Right atrium auricular region (tissue), 2 donors: ENCODE measurements at regions not wholly inside any gene's neighbourhood (a gene's known extent, or its start where the extent isn't known, plus 50 kb on each side); places are given as distances from the start of the nearest gene placed in this dataset.

Experiments used
- DNase-seq: peaks from one replicate; pipeline ENCODE4 v3.0.0-alpha.2; 2019; ENCODE audit warnings: low spot score
- H3K27ac ChIP-seq, 2 donors: fragments of 200-600 bp; sonication (generic); 1 replicate in 1 of 2; 2 replicates in 1 of 2; pipeline ENCODE4 v1.5.1; 2016 to 2019
- H3K27me3 ChIP-seq, 2 donors: fragments of 200-600 bp; sonication (generic); one replicate each; pipeline versions ENCODE4 v1.5.1 to v1.6.0; 2017 to 2019
- H3K36me3 ChIP-seq: fragments of 200-600 bp; sonication (generic); one replicate; pipeline ENCODE4 v1.5.1; 2016
- H3K4me1 ChIP-seq, 2 donors: fragments of 200-600 bp; sonication (generic); one replicate each; pipeline versions ENCODE4 v1.5.1 to v1.6.0; 2017 to 2019
- H3K4me3 ChIP-seq, 2 donors: fragments of 200-600 bp; sonication (generic); 1 replicate in 1 of 2; 2 replicates in 1 of 2; pipeline ENCODE4 v1.5.1; 2017 to 2019; ENCODE audit warnings: mild to moderate bottlenecking in 1 of 2, moderate library complexity in 1 of 2
- H3K9me3 ChIP-seq, 2 donors: fragments of 200-600 bp; sonication (generic); one replicate each; pipeline ENCODE4 v1.5.1; 2019
- CTCF ChIP-seq, 2 donors: fragments of 200-600 bp; sonication (generic); IDR thresholded peaks; one replicate each; pipeline ENCODE4 v1.5.1; 2019; ENCODE audit warnings: antibody characterized with exemption in 2 of 2

GRCh38 chr9:75483636-75484035 lies 395.3 kb downstream of the OSTF1 start:
- no peaks in the 10 kb centered on the region for H3K4me1 ChIP-seq
- no peaks in the 10 kb centered on the region for H3K27me3 ChIP-seq
- no peaks in the 10 kb centered on the region for H3K36me3 ChIP-seq
- TF ChIP-seq CTCF (IDR thresholded peaks at IDR 0.05): no peak
- H3K27ac ChIP-seq: no peak overlapping the region
- no peak overlapping the region for H3K4me3 ChIP-seq
- no peaks in the 10 kb centered on the region for H3K9me3 ChIP-seq
- DNase-seq: no peak

DNA sequence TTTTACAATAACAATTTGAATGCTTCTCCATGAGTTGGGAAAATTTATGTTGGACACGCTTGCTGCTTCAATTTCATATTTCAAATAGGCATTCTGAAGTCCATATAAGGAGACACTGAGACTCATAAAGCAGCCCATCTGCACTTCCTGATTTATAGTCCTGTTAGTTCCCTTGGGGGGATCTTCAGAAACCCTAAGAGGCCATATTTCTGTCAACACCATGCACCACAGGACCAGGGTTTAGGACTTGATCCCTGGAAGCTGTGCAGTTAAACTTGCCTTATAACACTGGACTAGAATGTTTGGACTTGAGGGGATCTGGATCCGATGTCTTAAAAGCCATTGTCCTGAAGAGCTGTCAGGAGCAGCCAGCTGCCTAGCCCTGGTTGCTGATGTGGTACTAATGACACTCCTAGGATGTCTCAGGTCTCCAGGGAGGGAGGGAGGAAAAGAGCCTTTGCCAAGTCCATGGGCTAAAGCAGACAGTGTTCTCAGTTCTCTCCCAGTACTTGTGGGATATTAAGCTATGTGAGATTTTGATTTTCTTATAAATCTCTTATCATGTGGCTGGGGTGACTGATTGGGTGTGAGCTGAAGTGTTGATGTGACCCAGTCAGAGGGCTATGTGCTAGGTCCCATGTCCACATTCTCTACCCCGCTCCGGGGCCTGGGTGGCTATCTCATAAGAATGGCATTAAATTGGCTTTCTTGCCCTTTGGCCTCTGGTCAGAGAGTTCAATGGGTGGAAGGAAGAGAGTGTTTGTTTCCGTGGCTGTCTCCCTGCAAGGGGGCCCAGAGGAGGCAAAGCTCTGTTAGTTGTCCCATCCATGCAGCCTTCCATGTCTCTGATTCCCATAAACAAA lies 399.8 kb downstream of the OSTF1 start:
- TF ChIP-seq CTCF (IDR thresholded peaks at IDR 0.05): no peak
- no peaks in the 10 kb centered on the region for H3K4me1 ChIP-seq
- DNase-seq: no peak
- no peak overlapping the region for H3K4me3 ChIP-seq
- H3K36me3 ChIP-seq: no peaks in the 10 kb centered on the region
- H3K27me3 ChIP-seq: no peaks in the 10 kb centered on the region
- no peaks in the 10 kb centered on the region for H3K9me3 ChIP-seq
- no peak overlapping the region for H3K27ac ChIP-seq

DNA sequence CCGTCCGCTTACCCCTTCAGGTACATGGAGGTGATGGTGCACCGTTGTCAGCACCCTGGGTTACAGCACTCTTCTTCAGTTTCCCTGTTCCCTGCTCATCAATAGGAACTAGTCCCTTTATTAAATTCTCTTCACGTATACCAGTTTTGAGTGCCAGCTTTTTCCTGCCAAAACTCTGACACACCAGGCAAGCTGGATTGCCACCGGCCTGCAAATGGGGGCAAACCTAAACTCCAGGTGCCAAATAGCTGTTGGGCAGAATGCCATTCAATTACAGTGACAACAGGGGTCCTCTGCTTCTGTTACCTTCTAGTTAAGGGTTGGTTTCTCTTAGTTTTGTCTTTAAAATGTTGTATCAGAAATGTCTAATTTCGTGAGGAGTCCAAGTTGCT lies 400.4 kb downstream of the OSTF1 start:
- H3K27ac ChIP-seq: no peak overlapping the region
- H3K9me3 ChIP-seq: no peaks in the 10 kb centered on the region
- no peaks in the 10 kb centered on the region for H3K27me3 ChIP-seq
- no peak overlapping the region for H3K4me3 ChIP-seq
- no peaks in the 10 kb centered on the region for H3K36me3 ChIP-seq
- no peaks in the 10 kb centered on the region for H3K4me1 ChIP-seq
- no peak for DNase-seq
- no peak for TF ChIP-seq CTCF (IDR thresholded peaks at IDR 0.05)

GRCh38 chr9:75490326-75490725 lies 400.1 kb upstream of the PCSK5 start:
- no peak overlapping the region for H3K27ac ChIP-seq
- no peaks in the 10 kb centered on the region for H3K36me3 ChIP-seq
- no peak overlapping the region for H3K4me3 ChIP-seq
- no peaks in the 10 kb centered on the region for H3K4me1 ChIP-seq
- TF ChIP-seq CTCF (IDR thresholded peaks at IDR 0.05): no peak
- H3K9me3 ChIP-seq: no peaks in the 10 kb centered on the region
- no peaks in the 10 kb centered on the region for H3K27me3 ChIP-seq
- no peak for DNase-seq

DNA sequence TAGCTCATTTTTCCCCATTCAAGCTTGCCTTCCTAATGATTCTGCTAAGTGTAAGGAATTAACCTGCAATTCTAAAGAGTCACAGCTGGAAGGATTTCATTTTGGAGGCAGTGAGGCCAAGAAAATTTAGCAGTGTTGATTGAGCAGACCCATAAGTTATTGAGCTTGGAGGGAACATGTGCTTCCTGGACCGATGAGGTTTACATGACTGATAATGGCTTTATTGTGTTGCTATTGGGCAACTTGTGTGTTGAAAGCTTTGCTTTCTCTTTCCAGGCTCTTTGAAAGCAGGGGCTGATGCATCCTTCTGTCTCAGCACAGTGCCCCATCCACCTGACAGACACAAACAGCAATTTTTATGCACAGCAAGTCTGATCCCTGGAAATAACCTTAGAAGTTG lies 398.9 kb upstream of the PCSK5 start:
- TF ChIP-seq CTCF (IDR thresholded peaks at IDR 0.05): no peak

DNA sequence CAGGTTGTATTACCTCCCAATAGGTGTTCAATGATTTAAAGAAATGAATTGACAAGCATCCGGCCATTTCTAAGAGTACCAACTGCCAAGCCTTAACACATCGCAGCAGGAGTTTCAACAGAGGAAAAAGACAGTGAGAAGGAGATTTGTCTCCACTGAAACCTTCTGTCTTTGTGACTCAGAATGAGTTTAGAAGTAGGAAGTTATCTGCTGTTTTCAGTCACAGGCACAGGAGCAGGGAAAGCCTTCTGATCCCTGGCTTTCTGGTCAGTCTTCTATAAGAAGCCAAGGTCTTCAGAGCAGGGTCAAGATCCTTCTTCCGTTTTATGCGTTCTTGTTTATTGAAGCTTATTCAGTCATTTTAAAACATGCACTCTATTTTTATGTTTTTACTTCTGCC lies 390.7 kb upstream of the PCSK5 start:
- Histone ChIP-seq H3K27ac (peak overlapping the region in 1 of 2 donors; percentile 27), H3K36me3 (no peaks in the 10 kb centered on the region), H3K4me1 (no peaks in the 10 kb centered on the region), H3K4me3 (no peak overlapping the region), H3K9me3 (no peaks in the 10 kb centered on the region), H3K27me3 (no peaks in the 10 kb centered on the region)
- no peak for TF ChIP-seq CTCF (IDR thresholded peaks at IDR 0.05)
- DNase-seq: no peak

More for the DNA sequence above, 398.9 kb upstream of the PCSK5 start:
- DNase-seq: no peak
- Histone ChIP-seq H3K4me1 (no peaks in the 10 kb centered on the region), H3K27me3 (no peaks in the 10 kb centered on the region), H3K9me3 (no peaks in the 10 kb centered on the region), H3K4me3 (no peak overlapping the region), H3K36me3 (no peaks in the 10 kb centered on the region), H3K27ac (no peak overlapping the region)
